ENCODE measurements at regions not wholly inside any gene's neighbourhood (a gene's known extent, or its start where the extent isn't known, plus 50 kb on each side); places are given as distances from the start of the nearest gene placed in this dataset.

DNA sequence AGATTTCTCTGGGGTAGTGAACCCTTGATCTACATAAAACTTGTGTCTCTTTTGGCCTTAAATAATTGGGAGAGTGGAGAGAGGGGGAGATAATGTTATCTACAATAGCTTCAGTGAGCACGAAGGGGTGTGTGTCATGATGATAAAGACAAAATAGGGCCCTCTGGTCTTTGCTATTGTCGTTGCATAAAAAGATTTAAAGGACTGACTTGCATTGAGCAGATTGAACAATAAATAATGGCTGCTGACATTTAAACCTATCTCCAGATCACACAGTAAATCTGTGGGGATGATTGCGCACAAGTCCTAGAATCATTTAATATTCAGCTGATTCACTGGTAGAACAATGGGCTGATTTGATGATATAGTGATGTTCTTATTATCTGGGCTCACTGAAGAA is 71.3 kb upstream of the GAP43 start:
- ATAC-seq (no peak), DNase-seq (no peak)
- Histone ChIP-seq H3K9me3 (no peaks in the 10 kb centered on the region), H3K4me3 (no peak overlapping the region), H3K27me3 (no peaks in the 10 kb centered on the region), H3K27ac (no peak overlapping the region), H3K36me3 (no peaks in the 10 kb centered on the region), H3K4me1 (no peaks in the 10 kb centered on the region)
- in situ Hi-C loops (cut with MboI; ENCODE audit: low sequenced_read_pairs in 4 of 4) (no loop called here), intact Hi-C loops (cut with DNase I; ENCODE audit: low total_unique reads) (no loop called here)
- TF ChIP-seq, protein P1, sequence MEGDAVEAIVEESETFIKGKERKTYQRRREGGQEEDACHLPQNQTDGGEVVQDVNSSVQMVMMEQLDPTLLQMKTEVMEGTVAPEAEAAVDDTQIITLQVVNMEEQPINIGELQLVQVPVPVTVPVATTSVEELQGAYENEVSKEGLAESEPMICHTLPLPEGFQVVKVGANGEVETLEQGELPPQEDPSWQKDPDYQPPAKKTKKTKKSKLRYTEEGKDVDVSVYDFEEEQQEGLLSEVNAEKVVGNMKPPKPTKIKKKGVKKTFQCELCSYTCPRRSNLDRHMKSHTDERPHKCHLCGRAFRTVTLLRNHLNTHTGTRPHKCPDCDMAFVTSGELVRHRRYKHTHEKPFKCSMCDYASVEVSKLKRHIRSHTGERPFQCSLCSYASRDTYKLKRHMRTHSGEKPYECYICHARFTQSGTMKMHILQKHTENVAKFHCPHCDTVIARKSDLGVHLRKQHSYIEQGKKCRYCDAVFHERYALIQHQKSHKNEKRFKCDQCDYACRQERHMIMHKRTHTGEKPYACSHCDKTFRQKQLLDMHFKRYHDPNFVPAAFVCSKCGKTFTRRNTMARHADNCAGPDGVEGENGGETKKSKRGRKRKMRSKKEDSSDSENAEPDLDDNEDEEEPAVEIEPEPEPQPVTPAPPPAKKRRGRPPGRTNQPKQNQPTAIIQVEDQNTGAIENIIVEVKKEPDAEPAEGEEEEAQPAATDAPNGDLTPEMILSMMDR (IDR thresholded peaks at IDR 0.05 in 4 of 5, conservative IDR thresholded peaks at IDR 0.05 in 1 of 5) = no peak
- no peak for TF ChIP-seq POLR2A (IDR thresholded peaks at IDR 0.05)

DNA sequence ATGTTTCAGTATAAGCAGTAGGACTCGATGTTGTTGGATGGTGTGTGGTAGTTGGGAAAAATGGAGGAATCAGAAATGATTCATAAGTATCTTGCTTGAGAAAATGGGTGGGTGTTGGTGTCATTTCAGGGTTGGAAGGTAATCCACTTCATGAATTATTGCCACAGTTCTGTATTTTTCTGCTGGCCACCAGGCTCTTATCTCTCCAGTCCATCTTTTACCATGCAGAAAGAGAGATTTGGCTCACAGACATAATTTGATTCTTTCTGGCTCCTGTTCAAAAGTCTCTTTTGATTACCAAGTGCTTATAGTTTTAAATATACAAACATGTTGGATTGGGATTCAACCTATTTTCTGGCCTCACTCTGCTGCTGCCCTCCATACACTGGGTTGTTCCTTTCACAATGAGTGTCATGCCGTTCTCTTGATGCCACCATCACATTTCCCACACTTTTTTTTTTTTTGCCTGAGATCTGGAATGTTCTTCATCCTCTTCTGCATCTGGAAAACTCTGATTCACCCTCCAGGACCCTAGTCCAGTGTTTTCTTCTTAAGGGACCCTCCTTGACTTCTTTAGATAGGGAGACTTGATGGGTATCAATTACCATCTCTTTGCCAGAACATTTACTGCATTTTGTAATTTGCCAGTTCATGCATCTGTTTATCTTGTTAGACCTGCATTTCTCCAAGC is 69.4 kb upstream of the GAP43 start:
- in situ Hi-C loops (cut with MboI; ENCODE audit: low sequenced_read_pairs in 4 of 4) (no loop called here), intact Hi-C loops (cut with DNase I; ENCODE audit: low total_unique reads) (no loop called here)
- Histone ChIP-seq H3K9me3 (no peaks in the 10 kb centered on the region), H3K27me3 (no peaks in the 10 kb centered on the region), H3K36me3 (no peaks in the 10 kb centered on the region), H3K4me1 (no peaks in the 10 kb centered on the region), H3K4me3 (no peak overlapping the region), H3K27ac (no peak overlapping the region)
- DNase-seq (no peak), ATAC-seq (no peak)
- TF ChIP-seq, protein P1 (IDR thresholded peaks at IDR 0.05 in 4 of 5, conservative IDR thresholded peaks at IDR 0.05 in 1 of 5) = no peak
- no peak for TF ChIP-seq POLR2A (IDR thresholded peaks at IDR 0.05)

DNA sequence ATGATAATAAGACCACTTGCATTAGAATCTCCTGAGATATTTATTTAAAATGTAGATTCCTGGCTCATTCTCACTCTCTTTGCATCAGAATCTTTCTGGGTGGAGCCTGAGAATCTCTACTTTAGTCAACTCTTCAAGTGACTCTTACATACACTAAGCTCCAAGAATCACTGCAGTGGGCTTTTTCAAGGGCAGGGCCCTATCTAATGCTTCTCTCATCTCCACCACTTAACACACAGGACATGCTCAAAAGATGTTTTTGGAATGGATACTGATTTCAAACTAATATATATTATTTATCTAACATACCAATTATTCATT is 68.9 kb upstream of the GAP43 start:
- Histone ChIP-seq H3K27ac (no peak overlapping the region), H3K4me3 (no peak overlapping the region), H3K9me3 (no peaks in the 10 kb centered on the region), H3K36me3 (no peaks in the 10 kb centered on the region), H3K27me3 (no peaks in the 10 kb centered on the region), H3K4me1 (no peaks in the 10 kb centered on the region)
- in situ Hi-C loops (cut with MboI; ENCODE audit: low sequenced_read_pairs in 4 of 4) = no loop called here
- DNase-seq (no peak), ATAC-seq (no peak)
- intact Hi-C loops (cut with DNase I; ENCODE audit: low total_unique reads) = no loop called here
- TF ChIP-seq, protein P1 (IDR thresholded peaks at IDR 0.05 in 4 of 5, conservative IDR thresholded peaks at IDR 0.05 in 1 of 5) = no peak
- TF ChIP-seq POLR2A (IDR thresholded peaks at IDR 0.05) = no peak

DNA sequence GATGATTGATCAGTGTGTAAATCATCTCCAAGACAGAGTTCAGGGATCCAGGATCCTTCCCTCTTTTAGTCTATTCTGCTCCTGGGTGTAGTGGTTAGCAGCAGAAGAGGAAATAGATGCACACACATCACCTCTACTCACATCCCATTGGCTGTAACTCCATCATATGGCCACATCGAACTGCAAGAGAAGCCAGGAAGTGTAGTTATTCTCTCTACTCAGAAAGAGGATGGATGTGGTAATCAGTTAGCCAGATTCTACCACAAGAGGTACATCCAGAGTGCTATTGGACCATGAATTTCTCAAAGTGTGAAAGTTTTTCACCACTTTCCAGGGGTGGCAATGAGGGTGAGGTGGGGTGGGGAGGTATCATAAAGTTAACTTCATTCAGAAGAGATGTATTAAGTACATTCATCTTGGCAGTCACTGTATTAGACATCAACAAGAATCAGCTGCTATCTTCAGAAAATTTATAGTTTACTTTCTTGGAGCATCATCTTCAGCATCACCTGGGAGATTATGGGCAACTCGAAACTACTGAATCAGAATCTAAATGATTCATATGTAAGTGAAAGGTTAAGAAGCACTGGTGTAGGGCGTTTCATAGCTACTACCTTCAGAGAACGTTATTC is 60.6 kb upstream of the GAP43 start:
- ATAC-seq (no peak), DNase-seq (no peak)
- TF ChIP-seq, protein P1 (IDR thresholded peaks at IDR 0.05 in 4 of 5, conservative IDR thresholded peaks at IDR 0.05 in 1 of 5) = no peak
- TF ChIP-seq POLR2A (IDR thresholded peaks at IDR 0.05) = no peak
- Histone ChIP-seq H3K4me1 (no peaks in the 10 kb centered on the region), H3K4me3 (no peak overlapping the region), H3K27me3 (no peaks in the 10 kb centered on the region), H3K27ac (no peak overlapping the region), H3K9me3 (no peaks in the 10 kb centered on the region), H3K36me3 (no peaks in the 10 kb centered on the region)
- intact Hi-C loops (cut with DNase I; ENCODE audit: low total_unique reads) = no loop called here
- in situ Hi-C loops (cut with MboI; ENCODE audit: low sequenced_read_pairs in 4 of 4) = no loop called here

DNA sequence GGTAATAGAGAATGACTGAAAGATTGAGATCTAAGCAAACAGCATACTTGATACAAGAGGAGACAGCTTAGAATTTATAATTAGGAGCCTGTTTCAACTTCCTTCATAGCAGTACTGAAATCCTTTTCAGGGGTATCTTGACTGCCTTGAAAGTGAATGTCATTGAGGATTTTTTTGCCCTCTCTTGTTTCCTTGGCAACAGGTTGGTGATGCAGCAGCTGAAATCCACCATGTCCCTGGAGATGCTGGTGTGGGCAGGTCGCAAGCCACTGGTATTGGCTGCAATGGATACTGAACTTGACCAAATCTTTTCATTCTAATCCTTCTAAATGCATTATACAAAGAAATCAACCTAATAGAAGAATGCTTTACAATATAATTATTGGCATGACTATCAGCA is 59.3 kb upstream of the GAP43 start:
- H3K9me3 ChIP-seq = no peaks in the 10 kb centered on the region
- no peaks in the 10 kb centered on the region for H3K36me3 ChIP-seq
- no peaks in the 10 kb centered on the region for H3K27me3 ChIP-seq
- DNase-seq = no peak
- no peaks in the 10 kb centered on the region for H3K4me1 ChIP-seq
- intact Hi-C loops (cut with DNase I; ENCODE audit: low total_unique reads) = no loop called here
- ATAC-seq = no peak
- H3K27ac ChIP-seq = no peak overlapping the region
- in situ Hi-C loops (cut with MboI; ENCODE audit: low sequenced_read_pairs in 4 of 4) = no loop called here
- H3K4me3 ChIP-seq = no peak overlapping the region
- TF ChIP-seq, protein P1 (IDR thresholded peaks at IDR 0.05 in 4 of 5, conservative IDR thresholded peaks at IDR 0.05 in 1 of 5) = no peak
- TF ChIP-seq POLR2A (IDR thresholded peaks at IDR 0.05) = no peak
